Type B pancreatic cell (in vitro differentiated cells): ENCODE measurements at regions not wholly inside any gene's neighbourhood (a gene's known extent, or its start where the extent isn't known, plus 50 kb on each side); places are given as distances from the start of the nearest gene placed in this dataset.

Experiments
- DNase-seq: peaks from one replicate; pipeline ENCODE4 v3.0.0; 2021; ENCODE audit warnings: mixed read lengths; ENCODE audit not compliant: unreplicated experiment; ENCODE audit errors: extremely low spot score
- H3K27ac Mint-ChIP-seq: 2 replicates; pipeline ENCODE4 v1.8.0; 2021; ENCODE audit warnings: mild to moderate bottlenecking, mixed read lengths
- H3K27me3 Mint-ChIP-seq: 2 replicates; pipeline ENCODE4 v1.8.0; 2021; ENCODE audit warnings: mixed read lengths
- H3K36me3 Mint-ChIP-seq: 2 replicates; pipeline ENCODE4 v1.8.0; 2021; ENCODE audit warnings: mixed read lengths
- H3K4me1 Mint-ChIP-seq: one replicate; pipeline ENCODE4 v1.8.0; 2021; ENCODE audit warnings: mixed read lengths; ENCODE audit not compliant: unreplicated experiment
- H3K4me3 Mint-ChIP-seq: 2 replicates; pipeline ENCODE4 v1.8.0; 2021; ENCODE audit warnings: mild to moderate bottlenecking, mixed read lengths
- H3K9me3 Mint-ChIP-seq: 2 replicates; pipeline ENCODE4 v1.8.0; 2021; ENCODE audit warnings: mixed read lengths
- TF ChIP-seq, protein P1 (sequence below): fragments of 200-600 bp; sonication (generic); conservative IDR thresholded peaks from 2 replicates; pipeline ENCODE4 v1.5.0; 2021; ENCODE audit warnings: antibody characterized with exemption, mild to moderate bottlenecking

DNA sequence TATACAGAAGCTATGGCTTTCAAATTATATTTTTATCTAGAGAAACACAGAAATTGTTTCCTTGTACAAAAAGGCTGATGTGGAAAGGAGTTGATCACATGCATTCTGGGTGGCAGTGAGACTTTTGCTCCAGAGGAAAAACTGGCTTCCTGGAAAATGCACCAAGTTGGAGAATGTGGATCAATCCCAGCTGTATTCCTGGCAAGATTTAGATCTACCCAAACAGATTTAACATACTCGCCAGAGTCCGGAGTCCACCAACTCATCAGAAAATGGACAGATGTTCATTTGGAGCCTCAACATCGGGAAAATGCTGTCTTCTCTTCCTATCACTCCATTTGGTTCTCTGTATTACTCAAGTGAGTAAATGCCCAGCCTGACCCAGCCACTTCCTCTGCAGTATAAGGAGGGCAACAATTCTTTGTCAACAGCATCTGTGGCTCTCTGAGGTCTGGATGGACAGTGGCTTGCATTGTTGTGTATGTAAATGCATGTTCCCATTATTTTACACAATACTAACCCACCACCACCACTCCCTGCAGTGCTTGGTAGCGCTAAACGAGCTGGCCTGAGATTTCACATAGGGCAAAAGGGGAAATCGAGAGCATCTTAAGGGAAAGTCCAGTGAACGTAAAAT lies 226.2 kb upstream of the IRF2BP2 start:
- Mint-ChIP-seq H3K27me3 (no peaks in the 10 kb centered on the region), H3K4me1 (no peaks in the 10 kb centered on the region)
- TF ChIP-seq, protein P1, sequence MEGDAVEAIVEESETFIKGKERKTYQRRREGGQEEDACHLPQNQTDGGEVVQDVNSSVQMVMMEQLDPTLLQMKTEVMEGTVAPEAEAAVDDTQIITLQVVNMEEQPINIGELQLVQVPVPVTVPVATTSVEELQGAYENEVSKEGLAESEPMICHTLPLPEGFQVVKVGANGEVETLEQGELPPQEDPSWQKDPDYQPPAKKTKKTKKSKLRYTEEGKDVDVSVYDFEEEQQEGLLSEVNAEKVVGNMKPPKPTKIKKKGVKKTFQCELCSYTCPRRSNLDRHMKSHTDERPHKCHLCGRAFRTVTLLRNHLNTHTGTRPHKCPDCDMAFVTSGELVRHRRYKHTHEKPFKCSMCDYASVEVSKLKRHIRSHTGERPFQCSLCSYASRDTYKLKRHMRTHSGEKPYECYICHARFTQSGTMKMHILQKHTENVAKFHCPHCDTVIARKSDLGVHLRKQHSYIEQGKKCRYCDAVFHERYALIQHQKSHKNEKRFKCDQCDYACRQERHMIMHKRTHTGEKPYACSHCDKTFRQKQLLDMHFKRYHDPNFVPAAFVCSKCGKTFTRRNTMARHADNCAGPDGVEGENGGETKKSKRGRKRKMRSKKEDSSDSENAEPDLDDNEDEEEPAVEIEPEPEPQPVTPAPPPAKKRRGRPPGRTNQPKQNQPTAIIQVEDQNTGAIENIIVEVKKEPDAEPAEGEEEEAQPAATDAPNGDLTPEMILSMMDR = no peak

DNA sequence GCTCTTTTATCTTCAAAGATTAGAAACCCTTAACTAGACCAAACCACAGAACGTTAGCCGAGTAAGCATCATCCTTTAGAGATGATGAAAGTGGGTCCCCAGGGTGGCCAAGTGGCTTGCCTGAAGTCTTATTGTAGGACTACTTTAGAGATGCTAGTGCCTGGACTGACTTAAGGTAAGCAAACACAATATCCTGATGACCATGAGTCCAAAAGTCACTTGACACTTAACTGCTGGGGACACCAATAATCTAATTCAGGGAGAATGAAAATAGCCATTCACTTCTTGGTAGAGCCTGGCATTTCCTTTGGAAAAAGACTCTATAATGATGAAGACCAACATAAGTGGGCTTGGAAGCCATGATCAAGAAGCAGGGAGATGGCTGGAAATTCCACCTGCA lies 225.3 kb upstream of the IRF2BP2 start:
- no peaks in the 10 kb centered on the region for H3K27me3 Mint-ChIP-seq
- no peak overlapping the region for H3K27ac Mint-ChIP-seq
- no peaks in the 10 kb centered on the region for H3K4me1 Mint-ChIP-seq
- DNase-seq = no peak
- no peak overlapping the region for H3K4me3 Mint-ChIP-seq
- H3K36me3 Mint-ChIP-seq = no peaks in the 10 kb centered on the region
- TF ChIP-seq, protein P1 = no peak
- H3K9me3 Mint-ChIP-seq = peaks cover 9% of the 10 kb centered on the region

More for the DNA sequence above, 226.2 kb upstream of the IRF2BP2 start:
- Mint-ChIP-seq H3K36me3 (no peaks in the 10 kb centered on the region), H3K27ac (no peak overlapping the region), H3K4me3 (no peak overlapping the region), H3K9me3 (peaks cover 11% of the 10 kb centered on the region)
- DNase-seq = no peak

DNA sequence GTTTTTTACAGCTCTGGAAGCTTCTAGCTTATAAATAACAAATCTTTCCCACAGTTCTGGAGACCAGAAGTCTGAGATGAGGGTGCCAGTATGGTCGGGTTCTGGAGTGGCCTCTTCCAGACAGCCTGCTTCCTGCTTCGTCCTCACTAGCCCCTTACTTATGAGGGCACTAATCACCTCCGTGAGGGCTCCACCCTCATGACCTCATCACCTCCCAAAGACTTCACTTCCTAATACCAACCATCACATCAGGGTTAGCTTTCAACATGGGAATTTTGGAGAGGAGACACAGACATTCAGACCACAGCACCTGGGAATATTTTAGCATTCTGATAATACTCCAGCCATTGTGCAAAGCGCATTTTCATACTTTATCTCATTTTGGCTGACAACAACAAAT lies 223.7 kb upstream of the IRF2BP2 start:
- Mint-ChIP-seq H3K4me1 (no peaks in the 10 kb centered on the region), H3K27me3 (no peaks in the 10 kb centered on the region), H3K9me3 (peaks cover 12% of the 10 kb centered on the region), H3K27ac (no peak overlapping the region), H3K4me3 (no peak overlapping the region), H3K36me3 (no peaks in the 10 kb centered on the region)
- TF ChIP-seq, protein P1 = no peak
- no peak for DNase-seq

DNA sequence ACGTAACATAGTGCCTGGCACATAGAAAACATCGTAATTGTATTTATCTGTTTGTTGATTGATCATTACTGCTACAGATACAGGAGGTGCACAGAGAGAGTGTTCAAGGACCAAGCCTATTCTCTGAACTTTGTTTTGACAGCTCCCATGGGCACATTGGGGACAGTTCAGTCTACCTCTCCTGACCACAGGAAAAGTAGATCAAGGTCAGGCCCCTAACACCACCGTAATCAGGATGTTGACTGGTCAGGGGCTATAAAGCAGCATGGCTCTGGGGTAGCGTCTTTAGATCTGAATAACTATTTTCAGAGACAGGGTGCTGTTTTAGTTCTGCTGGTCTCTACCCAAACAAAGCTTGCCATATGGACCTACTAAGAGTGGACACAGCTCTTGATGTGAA lies 223.1 kb upstream of the IRF2BP2 start:
- TF ChIP-seq, protein P1 = no peak
- no peaks in the 10 kb centered on the region for H3K27me3 Mint-ChIP-seq
- DNase-seq = no peak
- H3K4me1 Mint-ChIP-seq = no peaks in the 10 kb centered on the region
- H3K4me3 Mint-ChIP-seq = no peak overlapping the region
- no peak overlapping the region for H3K27ac Mint-ChIP-seq
- H3K9me3 Mint-ChIP-seq = peaks cover 9% of the 10 kb centered on the region
- no peaks in the 10 kb centered on the region for H3K36me3 Mint-ChIP-seq

DNA sequence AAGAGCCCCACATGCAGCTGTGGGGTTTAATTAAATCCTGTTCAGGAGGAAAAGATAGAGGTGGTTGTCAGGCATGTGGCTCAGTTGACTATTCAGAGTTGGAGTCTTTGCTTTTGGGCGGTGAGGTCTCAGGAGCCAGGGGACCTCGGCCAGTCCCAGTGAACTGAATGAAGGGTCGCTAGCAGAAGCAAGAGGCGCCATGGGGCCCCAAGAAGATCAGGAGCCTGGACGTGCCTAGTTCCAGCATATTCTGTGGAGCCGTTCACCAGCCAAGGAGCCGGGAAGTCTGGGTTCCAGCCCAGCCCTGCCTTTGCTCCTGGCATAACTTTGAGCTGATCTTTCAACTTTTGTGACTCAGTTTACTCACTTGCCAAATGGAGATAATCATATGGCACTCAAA lies 217.7 kb upstream of the IRF2BP2 start:
- Mint-ChIP-seq H3K27me3 (no peaks in the 10 kb centered on the region), H3K4me1 (peaks cover 20% of the 10 kb centered on the region), H3K9me3 (peaks cover 9% of the 10 kb centered on the region), H3K36me3 (no peaks in the 10 kb centered on the region), H3K27ac (no peak overlapping the region), H3K4me3 (no peak overlapping the region)
- TF ChIP-seq, protein P1 = no peak
- DNase-seq = no peak

DNA sequence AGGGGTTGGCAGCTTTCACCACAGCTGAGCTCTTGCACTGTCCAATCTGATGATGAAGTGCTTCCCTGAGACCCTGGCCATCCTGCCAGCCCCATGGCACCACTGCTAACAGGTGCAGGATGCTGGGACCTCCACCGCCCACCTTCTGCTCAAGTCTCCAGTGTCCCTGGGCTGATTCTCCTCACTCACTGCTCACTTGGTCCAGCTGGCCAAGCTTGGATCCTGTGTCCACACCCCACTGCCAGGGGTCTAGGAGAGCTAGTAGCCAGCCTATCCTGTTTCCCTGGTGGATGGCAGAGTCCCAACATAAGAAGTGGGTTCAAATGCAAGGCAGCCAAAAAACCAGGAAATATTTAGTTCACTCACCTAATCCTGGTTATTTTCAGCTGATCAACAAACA lies 217.2 kb upstream of the IRF2BP2 start:
- Mint-ChIP-seq H3K4me1 (peaks cover 20% of the 10 kb centered on the region), H3K4me3 (no peak overlapping the region), H3K36me3 (no peaks in the 10 kb centered on the region), H3K27me3 (no peaks in the 10 kb centered on the region), H3K9me3 (peaks cover 9% of the 10 kb centered on the region), H3K27ac (no peak overlapping the region)
- DNase-seq = no peak
- TF ChIP-seq, protein P1 = no peak
